ENCODE measurements at regions not wholly inside any gene's neighbourhood (a gene's known extent, or its start where the extent isn't known, plus 50 kb on each side); places are given as distances from the start of the nearest gene placed in this dataset.
"Not testable (repeated sequence)": the region's sequence is repeated elsewhere in the genome, so short reads cannot be mapped to it uniquely, and the experiment has no call there.

GRCh38 chr15:58307313-58307961 lies 124.4 kb upstream of the LIPC start:
- ATAC-seq = no peak

GRCh38 chr15:58308742-58309355 lies 122.9 kb upstream of the LIPC start:
- peaks cover 0 to 5% of the 10 kb centered on the region in 2 donors for H3K36me3 Mint-ChIP-seq
- no peak for DNase-seq (ENCODE audit: low spot score in 2 of 2)
- no peak overlapping the region for H3K27ac Mint-ChIP-seq
- no peaks in the 10 kb centered on the region for H3K9me3 Mint-ChIP-seq
- no peak for ATAC-seq

More at GRCh38 chr15:58307313-58307961, 124.4 kb upstream of the LIPC start:
- Mint-ChIP-seq H3K36me3 (peaks cover 0 to 5% of the 10 kb centered on the region in 2 donors), H3K27ac (no peak overlapping the region), H3K9me3 (no peaks in the 10 kb centered on the region)
- DNase-seq (ENCODE audit: low spot score in 2 of 2) = no peak

GRCh38 chr15:58309963-58310928 lies 121.5 kb upstream of the LIPC start:
- ATAC-seq (no peak), DNase-seq (ENCODE audit: low spot score in 2 of 2) (no peak)
- no peak overlapping the region for H3K27ac Mint-ChIP-seq
- H3K9me3 Mint-ChIP-seq = peaks cover 0 to 3% of the 10 kb centered on the region in 2 donors
- H3K36me3 Mint-ChIP-seq = peaks cover 0 to 5% of the 10 kb centered on the region in 2 donors

- ATAC-seq (no peak), DNase-seq (ENCODE audit: low spot score in 2 of 2) (no peak)
- Mint-ChIP-seq H3K9me3 (peaks cover 0 to 3% of the 10 kb centered on the region in 2 donors), H3K27ac (no peak overlapping the region), H3K36me3 (peaks cover 0 to under 1% of the 10 kb centered on the region in 2 donors)
Observed at GRCh38 chr15:58311556-58311955, 120.2 kb upstream of the LIPC start.

GRCh38 chr15:58312031-58312430 lies 119.8 kb upstream of the LIPC start:
- no peak overlapping the region for H3K27ac Mint-ChIP-seq
- peaks cover 3 to 4% of the 10 kb centered on the region in 2 donors for H3K9me3 Mint-ChIP-seq
- H3K36me3 Mint-ChIP-seq = no peaks in the 10 kb centered on the region
- ATAC-seq (no peak), DNase-seq (ENCODE audit: low spot score in 2 of 2) (no peak)

- DNase-seq (ENCODE audit: low spot score in 2 of 2) = no peak
- peaks cover 3 to 16% of the 10 kb centered on the region in 2 donors for H3K9me3 Mint-ChIP-seq
- peak in 1 of 2 donors; percentile 36 for ATAC-seq
- no peaks in the 10 kb centered on the region for H3K36me3 Mint-ChIP-seq
- H3K27ac Mint-ChIP-seq = peak overlapping the region in 1 of 2 donors; percentile 83
Observed at GRCh38 chr15:58313304-58313703, 118.5 kb upstream of the LIPC start.

- peak overlapping the region; percentile 83 to 90 for H3K27ac Mint-ChIP-seq
- H3K9me3 Mint-ChIP-seq = peaks cover 3 to 16% of the 10 kb centered on the region in 2 donors
- DNase-seq (ENCODE audit: low spot score in 2 of 2) = no peak
- peak; percentile 70 to 82 for ATAC-seq
- H3K36me3 Mint-ChIP-seq = no peaks in the 10 kb centered on the region
Observed at GRCh38 chr15:58313810-58314592, 117.8 kb upstream of the LIPC start.

GRCh38 chr15:58314593-58315216 lies 117.1 kb upstream of the LIPC start:
- peak; percentile 62 to 88 for ATAC-seq
- H3K27ac Mint-ChIP-seq = peak overlapping the region; percentile 83 to 90
- H3K36me3 Mint-ChIP-seq = no peaks in the 10 kb centered on the region
- H3K9me3 Mint-ChIP-seq = peaks cover 3 to 16% of the 10 kb centered on the region in 2 donors
- no peak for DNase-seq (ENCODE audit: low spot score in 2 of 2)

- DNase-seq (ENCODE audit: low spot score in 2 of 2) (no peak), ATAC-seq (no peak)
- Mint-ChIP-seq H3K36me3 (no peaks in the 10 kb centered on the region), H3K27ac (no peak overlapping the region), H3K9me3 (peaks cover 6 to 25% of the 10 kb centered on the region in 2 donors)
Observed at GRCh38 chr15:58318517-58318916, 113.3 kb upstream of the LIPC start.

GRCh38 chr15:58321034-58321433 lies 110.8 kb upstream of the LIPC start:
- H3K27ac Mint-ChIP-seq = no peak overlapping the region
- no peak for ATAC-seq
- DNase-seq (ENCODE audit: low spot score in 2 of 2) = no peak
- H3K9me3 Mint-ChIP-seq = peaks cover 3 to 25% of the 10 kb centered on the region in 2 donors
- no peaks in the 10 kb centered on the region for H3K36me3 Mint-ChIP-seq

- Mint-ChIP-seq H3K27ac (no peak overlapping the region), H3K36me3 (no peaks in the 10 kb centered on the region), H3K9me3 (peaks cover 3 to 18% of the 10 kb centered on the region in 2 donors)
- DNase-seq (ENCODE audit: low spot score in 2 of 2) (no peak), ATAC-seq (no peak)
Observed at GRCh38 chr15:58322253-58322652, 109.5 kb upstream of the LIPC start.

GRCh38 chr15:58323321-58323720 lies 108.5 kb upstream of the LIPC start:
- DNase-seq (ENCODE audit: low spot score in 2 of 2); H3K36me3 Mint-ChIP-seq; H3K27ac Mint-ChIP-seq; ATAC-seq; H3K9me3 Mint-ChIP-seq: not testable (repeated sequence)

- ATAC-seq (no peak), DNase-seq (ENCODE audit: low spot score in 2 of 2) (no peak)
- H3K36me3 Mint-ChIP-seq = no peaks in the 10 kb centered on the region
- H3K27ac Mint-ChIP-seq = no peak overlapping the region
- H3K9me3 Mint-ChIP-seq = peaks cover 3 to 8% of the 10 kb centered on the region in 2 donors
Observed at GRCh38 chr15:58324533-58324932, 107.3 kb upstream of the LIPC start.

GRCh38 chr15:58327958-58328357 lies 103.8 kb upstream of the LIPC start:
- DNase-seq (ENCODE audit: low spot score in 2 of 2) = no peak
- no peak overlapping the region for H3K27ac Mint-ChIP-seq
- no peaks in the 10 kb centered on the region for H3K36me3 Mint-ChIP-seq
- H3K9me3 Mint-ChIP-seq = no peaks in the 10 kb centered on the region
- ATAC-seq = no peak

GRCh38 chr15:58329211-58329610 lies 102.6 kb upstream of the LIPC start:
- peaks cover 5 to 9% of the 10 kb centered on the region in 2 donors for H3K9me3 Mint-ChIP-seq
- ATAC-seq = no peak
- H3K27ac Mint-ChIP-seq = no peak overlapping the region
- H3K36me3 Mint-ChIP-seq = peaks cover 0 to 10% of the 10 kb centered on the region in 2 donors
- DNase-seq (ENCODE audit: low spot score in 2 of 2) = no peak
